GM19240 (cell line): ENCODE measurements at regions not wholly inside any gene's neighbourhood (a gene's known extent, or its start where the extent isn't known, plus 50 kb on each side); places are given as distances from the start of the nearest gene placed in this dataset.

Experiments
- DNase-seq: peaks from one replicate; pipeline ENCODE4 v3.0.0; 2011; ENCODE audit warnings: low spot score; ENCODE audit not compliant: insufficient read length

- no peak for DNase-seq
Measured at GRCh38 chr2:4674007-4674406, 970.6 kb downstream of the DCDC2C start.

GRCh38 chr2:4675295-4675694, 971.9 kb downstream of the DCDC2C start:
- DNase-seq, result no peak

- no peak for DNase-seq
Measured at GRCh38 chr2:4678927-4679326, 975.6 kb downstream of the DCDC2C start.

- DNase-seq, result no peak
Measured at GRCh38 chr2:4679391-4679790, 976.0 kb downstream of the DCDC2C start.

- no peak for DNase-seq
Measured at GRCh38 chr2:4684921-4685320, 981.5 kb downstream of the DCDC2C start.

GRCh38 chr2:4690913-4691312, 987.5 kb downstream of the DCDC2C start:
- DNase-seq, result no peak

- no peak for DNase-seq
Measured at GRCh38 chr2:4693266-4693665, 989.9 kb downstream of the DCDC2C start.

- DNase-seq, result no peak
Measured at GRCh38 chr2:4695281-4695861, 992.0 kb downstream of the DCDC2C start.

- DNase-seq, result no peak
Measured at GRCh38 chr2:4715065-4715464, 977.1 kb upstream of the SOX11 start.

- DNase-seq, result no peak
Measured at GRCh38 chr2:4718777-4719176, 973.4 kb upstream of the SOX11 start.

GRCh38 chr2:4725618-4726017, 966.6 kb upstream of the SOX11 start:
- DNase-seq, result no peak

GRCh38 chr2:4732560-4732959, 959.6 kb upstream of the SOX11 start:
- DNase-seq, result no peak

GRCh38 chr2:4745056-4745991, 946.9 kb upstream of the SOX11 start:
- no peak for DNase-seq

GRCh38 chr2:4753721-4754120, 938.5 kb upstream of the SOX11 start:
- no peak for DNase-seq

GRCh38 chr2:4762951-4763376, 929.2 kb upstream of the SOX11 start:
- no peak for DNase-seq

GRCh38 chr2:4765787-4766530, 926.2 kb upstream of the SOX11 start:
- no peak for DNase-seq

- no peak for DNase-seq
Measured at GRCh38 chr2:4775668-4776067, 916.5 kb upstream of the SOX11 start.

GRCh38 chr2:4780679-4781078, 911.5 kb upstream of the SOX11 start:
- no peak for DNase-seq

GRCh38 chr2:4782647-4783046, 909.5 kb upstream of the SOX11 start:
- no peak for DNase-seq

GRCh38 chr2:4791488-4791887, 900.7 kb upstream of the SOX11 start:
- DNase-seq, result no peak

- no peak for DNase-seq
Measured at GRCh38 chr2:4792126-4792525, 900.1 kb upstream of the SOX11 start.

- no peak for DNase-seq
Measured at GRCh38 chr2:4803396-4803795, 888.8 kb upstream of the SOX11 start.
